GM12878 (cell line): ENCODE measurements at regions not wholly inside any gene's neighbourhood (a gene's known extent, or its start where the extent isn't known, plus 50 kb on each side); places are given as distances from the start of the nearest gene placed in this dataset.

Experiments
- ATAC-seq: fragments of 200-7000 bp; cut with Tn5 transposase; 3 replicates; pipeline ENCODE4 v1.9.1; 2020; ENCODE audit warnings: mild to moderate bottlenecking, moderate library complexity
- BruUV-seq: library from RNA; stranded (reverse); fragments of 400-500 nt; replicated peaks from 2 replicates; lab custom pipeline; 2021; lab: Mats Ljungman, UMichigan
- CTCF ChIA-PET: fragments of 300-600 bp; sonication (Branson Sonifier 250); formaldehyde crosslinking; extraction: SDS; loops from one replicate; lab custom pipeline; 2021; ENCODE audit warnings: inconsistent platforms; lab: Yijun Ruan, JAX
- POLR2A ChIA-PET: fragments of 350-600 bp; formaldehyde crosslinking; extraction: SDS; loops from one replicate; lab custom pipeline; 2021; ENCODE audit warnings: inconsistent platforms; lab: Charles Lee
- RAD21 ChIA-PET: fragments of 300-600 bp; sonication (Branson Sonifier 250); formaldehyde crosslinking; loops from one replicate; lab custom pipeline; 2023; ENCODE audit warnings: antibody characterized with exemption; ENCODE audit not compliant: unreplicated experiment; lab: Charles Lee
- SMC1A ChIA-PET: fragments of 300-600 bp; sonication (Branson Sonifier 250); formaldehyde crosslinking; loops from one replicate; lab custom pipeline; 2023; ENCODE audit not compliant: unreplicated experiment, uncharacterized antibody; lab: Charles Lee
- DNase-seq: peaks from one replicate; pipeline ENCODE4 v3.0.0-alpha.2; 2011; ENCODE audit warnings: low read depth, low spot score
- FAIRE-seq: peaks from 3 replicates; lab custom pipeline; 2011; peaks lifted over from hg19 to GRCh38; lab: Jason Lieb, UNC
- H2AFZ ChIP-seq: 2 replicates; pipeline ENCODE4 v1.6.0; 2011; ENCODE audit warnings: low read depth, low read length, control low read depth; ENCODE audit not compliant: control insufficient read depth
- H3K27ac ChIP-seq: 2 replicates; pipeline ENCODE4 v1.5.1; 2011; ENCODE audit warnings: control low read depth; ENCODE audit not compliant: control insufficient read depth, insufficient read depth
- H3K27me3 ChIP-seq, 2 experiments: replicated peaks in 1 of 2; 2 replicates each; pipeline versions ENCODE4 v1.6.0 to v1.6.1; 2011; ENCODE audit warnings: low read length in 1 of 2; ENCODE audit not compliant: control insufficient read depth in 2 of 2, insufficient read depth in 2 of 2
- H3K36me3 ChIP-seq, 2 experiments: 2 replicates each; pipeline ENCODE4 v1.5.1; 2011; ENCODE audit warnings: low read length in 1 of 2; ENCODE audit not compliant: control insufficient read depth in 2 of 2, insufficient read depth in 2 of 2
- H3K4me1 ChIP-seq: 2 replicates; pipeline ENCODE4 v1.6.1; 2011; ENCODE audit warnings: mild to moderate bottlenecking, low read length, moderate library complexity, mixed read lengths; ENCODE audit not compliant: control insufficient read depth, insufficient read depth
- H3K4me2 ChIP-seq: 2 replicates; pipeline ENCODE4 v1.6.0; 2011; ENCODE audit warnings: control low read depth; ENCODE audit not compliant: control insufficient read depth, insufficient read depth
- H3K4me3 ChIP-seq: fragments of 200-600 bp; sonication (generic); 2 replicates; pipeline ENCODE4 v1.5.1; 2016
- H3K79me2 ChIP-seq: 2 replicates; pipeline ENCODE4 v1.6.0; 2011; ENCODE audit warnings: low read length; ENCODE audit not compliant: control insufficient read depth, insufficient read depth
- H3K9ac ChIP-seq: 2 replicates; pipeline ENCODE4 v1.8.0; 2011; ENCODE audit warnings: low read length, control low read depth, mixed read lengths; ENCODE audit not compliant: control insufficient read depth, insufficient read depth
- H3K9me3 ChIP-seq: replicated peaks from 3 replicates; pipeline ENCODE4 v1.5.1; 2011; ENCODE audit warnings: mild to moderate bottlenecking, low read length; ENCODE audit not compliant: control insufficient read depth, insufficient read depth
- H4K20me1 ChIP-seq: 2 replicates; pipeline ENCODE4 v1.6.0; 2011; ENCODE audit not compliant: control insufficient read depth, insufficient read depth
- EGR1 ChIP-seq, 2 experiments: IDR thresholded peaks; 1 replicate in 1 of 2; 2 replicates in 1 of 2; pipeline ENCODE4 v1.6.1; 2011 to 2012; ENCODE audit warnings: low read depth in 2 of 2, low read length in 2 of 2, borderline replicate concordance in 1 of 2, mild to moderate bottlenecking in 1 of 2, moderate library complexity in 1 of 2
- POLR2AphosphoS2 ChIP-seq: IDR thresholded peaks from 2 replicates; pipeline ENCODE4 v1.6.1; 2011; ENCODE audit warnings: low read depth, mild to moderate bottlenecking, low read length, improper control_type of control experiment, moderate library complexity
- SMARCA5 ChIP-seq: fragments of 450-650 bp; IDR thresholded peaks from 2 replicates; pipeline ENCODE4 v1.6.1; 2017; ENCODE audit warnings: mild to moderate bottlenecking
- WGBS: methylation state at CpG from one replicate; pipeline ENCODE4 v1.1.6; 2016; ENCODE audit warnings: low lambda C conversion rate; ENCODE audit not compliant: insufficient replicate concordance, insufficient coverage; ENCODE audit errors: missing lambda C conversion rate; 5-methylcytosine and 5-hydroxymethylcytosine counted together
- in situ Hi-C: fragments of 300-500 bp; cut with MboI; formaldehyde crosslinking; loops from 9 replicates; pipeline ENCODE4 v1.14.3; 2018; ENCODE audit warnings: mixed read lengths
- intact Hi-C: fragments of 100-400 bp; cut with micrococcal nuclease; formaldehyde crosslinking; loops from one replicate; pipeline ENCODE4 v1.14.2; 2022; ENCODE audit not compliant: unreplicated experiment
- TF ChIP-seq, protein P1 (sequence below): fragments of 450-650 bp; IDR thresholded peaks from 2 replicates; pipeline ENCODE4 v1.6.1; 2016; ENCODE audit warnings: mild to moderate bottlenecking, moderate library complexity, borderline replicate concordance
- TF ChIP-seq, protein P2 (sequence below): IDR thresholded peaks from 2 replicates; pipeline ENCODE4 v1.6.1; 2011; ENCODE audit warnings: low read depth, mild to moderate bottlenecking, low read length, moderate library complexity, borderline replicate concordance; ENCODE audit errors: extremely low read depth

DNA sequence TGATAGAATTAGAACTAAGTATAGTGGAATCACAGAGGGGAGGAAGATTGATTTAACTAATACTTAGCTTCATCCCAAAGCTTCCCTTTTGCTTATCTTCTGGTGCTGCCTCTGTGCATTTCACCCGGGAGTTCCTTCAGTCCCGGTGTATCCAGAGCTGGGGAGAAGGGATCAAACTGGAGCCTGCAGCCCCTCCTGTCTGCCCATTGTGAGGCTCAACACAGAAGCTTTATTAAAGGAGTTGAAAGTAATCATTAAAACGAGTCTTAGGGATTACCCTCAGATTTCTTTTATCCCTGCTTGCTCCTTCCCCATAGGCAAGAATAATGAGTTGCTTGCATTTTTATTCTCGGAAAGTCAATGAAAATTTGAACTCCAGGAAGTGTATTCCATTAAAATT is 739.7 kb upstream of the DDX18 start (continued):
- TF ChIP-seq, protein P1, sequence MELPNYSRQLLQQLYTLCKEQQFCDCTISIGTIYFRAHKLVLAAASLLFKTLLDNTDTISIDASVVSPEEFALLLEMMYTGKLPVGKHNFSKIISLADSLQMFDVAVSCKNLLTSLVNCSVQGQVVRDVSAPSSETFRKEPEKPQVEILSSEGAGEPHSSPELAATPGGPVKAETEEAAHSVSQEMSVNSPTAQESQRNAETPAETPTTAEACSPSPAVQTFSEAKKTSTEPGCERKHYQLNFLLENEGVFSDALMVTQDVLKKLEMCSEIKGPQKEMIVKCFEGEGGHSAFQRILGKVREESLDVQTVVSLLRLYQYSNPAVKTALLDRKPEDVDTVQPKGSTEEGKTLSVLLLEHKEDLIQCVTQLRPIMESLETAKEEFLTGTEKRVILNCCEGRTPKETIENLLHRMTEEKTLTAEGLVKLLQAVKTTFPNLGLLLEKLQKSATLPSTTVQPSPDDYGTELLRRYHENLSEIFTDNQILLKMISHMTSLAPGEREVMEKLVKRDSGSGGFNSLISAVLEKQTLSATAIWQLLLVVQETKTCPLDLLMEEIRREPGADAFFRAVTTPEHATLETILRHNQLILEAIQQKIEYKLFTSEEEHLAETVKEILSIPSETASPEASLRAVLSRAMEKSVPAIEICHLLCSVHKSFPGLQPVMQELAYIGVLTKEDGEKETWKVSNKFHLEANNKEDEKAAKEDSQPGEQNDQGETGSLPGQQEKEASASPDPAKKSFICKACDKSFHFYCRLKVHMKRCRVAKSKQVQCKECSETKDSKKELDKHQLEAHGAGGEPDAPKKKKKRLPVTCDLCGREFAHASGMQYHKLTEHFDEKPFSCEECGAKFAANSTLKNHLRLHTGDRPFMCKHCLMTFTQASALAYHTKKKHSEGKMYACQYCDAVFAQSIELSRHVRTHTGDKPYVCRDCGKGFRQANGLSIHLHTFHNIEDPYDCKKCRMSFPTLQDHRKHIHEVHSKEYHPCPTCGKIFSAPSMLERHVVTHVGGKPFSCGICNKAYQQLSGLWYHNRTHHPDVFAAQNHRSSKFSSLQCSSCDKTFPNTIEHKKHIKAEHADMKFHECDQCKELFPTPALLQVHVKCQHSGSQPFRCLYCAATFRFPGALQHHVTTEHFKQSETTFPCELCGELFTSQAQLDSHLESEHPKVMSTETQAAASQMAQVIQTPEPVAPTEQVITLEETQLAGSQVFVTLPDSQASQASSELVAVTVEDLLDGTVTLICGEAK: no peak
- TF ChIP-seq SMARCA5: no peak

DNA sequence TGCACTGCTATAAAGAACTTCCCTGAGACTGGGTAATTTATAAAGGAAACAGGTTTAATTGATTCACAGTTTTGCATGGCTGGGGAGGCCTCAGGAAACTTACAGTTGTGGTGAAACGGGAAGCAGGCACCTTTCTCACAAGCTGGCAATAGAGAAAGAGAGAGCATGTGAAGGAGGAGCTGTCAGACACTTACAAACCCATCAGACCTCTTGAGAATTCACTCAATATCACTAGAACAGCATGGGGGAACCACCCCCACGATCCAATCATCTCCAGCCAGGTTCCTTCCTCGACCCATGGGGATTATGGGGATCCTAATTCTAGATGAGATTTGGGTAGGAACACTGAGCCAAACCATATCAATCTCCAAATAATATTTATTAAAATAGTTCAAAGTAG is 729.2 kb upstream of the DDX18 start:
- FAIRE-seq (no peak), DNase-seq (no peak), ATAC-seq (no peak)
- ChIA-PET RAD21 (no interaction called here), CTCF (no interaction called here), SMC1A (interaction anchor here (1.6 kb wide), 1 partner anchor 44 kb away, joined by 4 read pairs; no protein-coding TSS in a partner anchor), POLR2A (no interaction called here)
- 0% methylated on average over 3 of the region's 3 CpGs for WGBS
- intact Hi-C loops: no loop called here
- Histone ChIP-seq H3K36me3 (no peaks in the 10 kb centered on the region), H3K27ac (no peak overlapping the region), H3K4me3 (no peak overlapping the region), H4K20me1 (no peaks in the 10 kb centered on the region), H3K27me3 (no peaks in the 10 kb centered on the region), H2AFZ (no peak overlapping the region), H3K9me3 (no peaks in the 10 kb centered on the region), H3K4me1 (no peaks in the 10 kb centered on the region), H3K9ac (no peak overlapping the region), H3K79me2 (no peaks in the 10 kb centered on the region), H3K4me2 (no peak overlapping the region)
- TF ChIP-seq EGR1 (IDR thresholded peaks at IDR 0.05; ENCODE audit: borderline replicate concordance in 1 of 2, low read depth in 2 of 2, low read length in 2 of 2) (no peak), POLR2AphosphoS2 (no peak)
- TF ChIP-seq, protein P2, sequence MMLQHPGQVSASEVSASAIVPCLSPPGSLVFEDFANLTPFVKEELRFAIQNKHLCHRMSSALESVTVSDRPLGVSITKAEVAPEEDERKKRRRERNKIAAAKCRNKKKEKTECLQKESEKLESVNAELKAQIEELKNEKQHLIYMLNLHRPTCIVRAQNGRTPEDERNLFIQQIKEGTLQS: no peak
- in situ Hi-C loops: no loop called here
- BruUV-seq: no TSS peak
